ENCODE measurements at regions not wholly inside any gene's neighbourhood (a gene's known extent, or its start where the extent isn't known, plus 50 kb on each side); places are given as distances from the start of the nearest gene placed in this dataset.

DNA sequence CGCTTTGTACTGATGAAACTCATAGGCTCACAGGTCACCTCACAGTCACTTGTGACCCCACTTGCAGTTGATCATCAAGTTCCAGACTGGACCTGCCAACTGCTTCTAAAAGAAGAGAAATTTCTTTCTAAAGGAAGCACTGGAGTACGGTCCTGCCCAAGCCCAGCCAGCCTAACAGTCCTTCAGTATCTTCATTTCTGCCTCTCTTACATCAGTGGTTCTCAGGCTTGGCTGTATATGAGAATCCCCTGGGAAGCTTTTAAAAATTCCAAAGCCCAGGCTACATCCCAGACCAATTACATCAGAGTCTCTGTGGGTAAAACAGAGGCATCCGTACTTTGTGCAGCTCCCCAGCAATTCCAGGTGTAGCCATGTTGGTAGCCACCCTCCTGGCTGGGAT lies 282.1 kb downstream of the NFIB start:
- DNase-seq (ENCODE audit: low spot score): no peak

DNA sequence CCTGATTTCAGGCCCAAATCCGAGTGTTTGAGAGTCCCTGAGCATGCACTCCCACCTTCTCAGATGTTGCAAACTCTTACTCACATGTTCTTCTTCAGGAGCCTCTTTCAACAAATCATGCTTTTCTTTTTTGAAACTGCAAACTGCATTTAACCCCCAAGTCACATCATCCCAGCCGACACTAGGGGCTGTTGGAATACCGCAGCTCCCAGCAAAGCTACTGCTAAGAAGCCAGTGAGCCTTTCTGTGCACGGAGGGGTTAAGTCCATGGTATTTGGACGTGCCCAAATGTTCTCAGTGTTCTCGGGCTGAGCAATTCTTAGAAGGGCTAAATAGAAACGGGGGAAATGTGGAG lies 282.9 kb downstream of the NFIB start:
- no peak for DNase-seq (ENCODE audit: low spot score)

- peak; percentile 30 for DNase-seq (ENCODE audit: low spot score)
These were observed 283.4 kb downstream of the NFIB start for GRCh38 chr9:14030375-14031059.

DNA sequence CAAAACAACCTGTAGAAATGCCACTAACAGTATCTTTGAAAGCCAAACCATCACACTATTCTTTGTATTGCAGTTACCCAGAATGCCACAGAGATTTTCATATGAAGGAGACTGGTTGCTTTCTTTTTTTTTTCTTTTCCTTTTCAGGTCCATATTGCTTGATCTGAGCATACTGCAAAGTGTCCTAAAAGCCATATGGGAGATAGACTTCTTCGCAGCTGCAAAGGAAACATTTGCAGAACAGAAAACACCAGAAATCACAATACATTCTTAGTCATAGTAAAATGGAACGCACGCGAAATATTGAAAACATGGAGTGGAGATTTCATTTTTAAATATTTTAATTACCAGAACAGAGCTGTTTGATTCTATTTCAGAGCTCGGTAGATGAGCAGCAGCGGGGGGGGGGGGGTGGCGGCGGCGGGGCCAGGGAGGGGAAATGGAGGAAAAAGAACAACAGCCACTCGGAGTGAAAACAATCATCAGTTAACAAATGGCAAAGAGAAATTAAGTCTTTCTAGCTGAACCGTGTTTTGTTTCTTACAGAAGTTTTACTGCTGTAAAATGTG lies 284.1 kb downstream of the NFIB start:
- no peak for DNase-seq (ENCODE audit: low spot score)

- DNase-seq (ENCODE audit: low spot score): peak; percentile 30
These were observed 286.7 kb downstream of the NFIB start for GRCh38 chr9:14027116-14027800.

GRCh38 chr9:14025741-14026140 lies 288.2 kb downstream of the NFIB start:
- DNase-seq (ENCODE audit: low spot score): no peak

DNA sequence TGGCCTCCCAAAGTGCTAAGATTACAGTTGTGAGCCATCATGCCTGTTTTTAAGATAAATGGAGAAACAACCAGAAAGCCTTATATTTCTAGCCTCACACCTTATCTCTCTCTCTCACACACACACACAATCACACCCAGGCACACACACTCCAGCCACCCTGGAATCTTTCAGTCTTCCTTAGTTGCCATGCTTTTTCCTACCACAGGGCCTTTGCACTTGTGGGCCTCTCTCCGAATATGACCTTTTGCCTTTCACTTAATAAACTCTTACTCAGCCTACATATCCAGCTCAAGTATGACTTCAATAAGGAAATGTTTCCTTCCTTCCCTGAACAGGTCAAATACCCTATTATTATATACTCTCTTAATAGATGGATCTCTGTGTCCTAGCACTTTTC lies 290.7 kb downstream of the NFIB start:
- DNase-seq (ENCODE audit: low spot score): no peak

DNA sequence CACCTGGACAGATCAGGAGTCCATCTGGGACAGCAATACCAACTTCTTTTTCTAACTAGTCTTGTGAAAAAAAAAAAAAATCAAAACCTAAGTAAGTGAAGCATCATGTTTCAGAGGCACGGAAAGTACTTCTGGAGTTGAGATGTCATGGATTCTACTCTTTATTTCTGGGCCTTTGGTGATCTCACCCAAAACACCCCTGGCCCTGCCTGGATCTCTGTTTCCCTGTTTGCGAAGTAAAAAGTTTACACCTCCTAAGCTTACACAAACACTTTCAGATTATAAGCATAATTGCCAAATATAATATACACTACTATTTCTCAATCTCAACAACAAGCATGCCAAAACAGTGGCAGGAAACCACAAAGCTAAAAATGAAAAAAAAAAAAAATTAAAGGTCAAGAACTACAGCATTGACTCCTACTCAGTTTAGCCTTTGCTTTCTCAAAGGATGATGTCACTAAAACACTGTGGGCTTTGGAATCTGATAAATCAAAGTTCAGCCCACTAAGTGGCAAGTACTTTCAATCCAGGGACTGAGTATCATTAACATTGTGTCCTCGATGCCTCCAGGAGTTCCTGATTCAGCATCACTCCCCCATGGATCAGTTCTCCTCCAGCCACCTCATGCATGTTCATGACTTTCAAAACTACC lies 291.9 kb downstream of the NFIB start:
- DNase-seq (ENCODE audit: low spot score): no peak

DNA sequence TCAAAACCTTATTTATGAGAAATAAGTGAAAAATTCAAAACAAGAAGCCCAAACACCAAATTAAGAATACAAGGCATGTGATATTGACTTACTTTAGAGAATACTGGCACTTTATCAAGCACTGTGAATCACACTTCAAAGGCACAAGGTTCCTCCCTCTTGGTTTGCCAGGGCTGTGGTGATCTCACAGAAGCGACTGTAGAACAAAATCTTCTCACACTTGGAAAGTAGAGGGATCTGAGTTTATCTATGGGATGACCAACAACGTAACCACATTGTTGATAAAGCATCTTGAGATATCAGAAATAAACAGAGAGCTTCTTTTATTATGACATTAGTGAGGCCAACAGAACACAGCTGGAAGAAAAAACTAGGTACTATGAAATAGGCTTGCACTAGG lies 295.9 kb downstream of the NFIB start:
- DNase-seq (ENCODE audit: low spot score): no peak

GRCh38 chr9:14014744-14015143 lies 299.2 kb downstream of the NFIB start:
- no peak for DNase-seq (ENCODE audit: low spot score)

GRCh38 chr9:14014218-14014617 lies 299.7 kb downstream of the NFIB start:
- DNase-seq (ENCODE audit: low spot score): no peak

GRCh38 chr9:14011799-14012560 lies 302.0 kb downstream of the NFIB start:
- DNase-seq (ENCODE audit: low spot score): no peak

GRCh38 chr9:14007190-14007769 lies 306.7 kb downstream of the NFIB start:
- no peak for DNase-seq (ENCODE audit: low spot score)

- no peak for DNase-seq (ENCODE audit: low spot score)
These were observed 307.4 kb downstream of the NFIB start for GRCh38 chr9:14006386-14007187.

DNA sequence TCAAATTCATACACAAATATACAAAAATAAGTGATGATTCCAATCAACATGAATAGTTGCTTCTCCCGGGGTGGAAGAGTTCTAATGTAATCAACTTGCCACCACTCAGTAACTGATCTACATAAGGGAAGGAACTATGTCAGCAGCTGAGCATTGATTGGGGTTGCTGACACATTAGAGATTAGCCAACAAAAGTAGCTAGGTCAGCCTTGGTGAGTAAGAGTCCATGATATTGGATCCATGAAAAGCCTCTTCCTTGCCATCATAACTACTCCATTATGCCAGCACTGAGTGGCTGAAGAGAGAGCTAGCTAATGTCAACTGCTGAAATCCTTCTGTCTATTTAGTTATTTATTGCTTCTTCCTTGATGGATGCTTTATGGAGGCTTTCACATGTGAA lies 309.8 kb downstream of the NFIB start:
- DNase-seq (ENCODE audit: low spot score): no peak

DNA sequence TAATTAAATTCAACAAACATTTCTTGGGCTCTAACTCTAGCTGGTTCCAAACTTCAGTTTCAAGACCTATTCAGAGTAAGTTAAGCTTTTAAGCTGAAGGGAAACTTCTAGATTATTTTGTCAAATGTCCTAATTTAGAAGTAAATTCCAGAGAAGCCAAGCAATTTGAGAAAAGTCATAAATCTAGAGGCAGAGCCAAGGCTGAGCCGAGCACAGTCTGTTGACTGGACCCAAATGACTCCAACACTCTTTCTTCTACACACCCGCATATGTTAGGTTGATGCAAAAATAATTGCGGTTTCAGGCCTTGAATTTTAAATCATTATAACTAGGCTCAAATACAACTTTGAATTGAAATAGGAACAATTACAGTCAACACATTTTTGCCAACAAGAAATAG lies 319.7 kb downstream of the NFIB start:
- DNase-seq (ENCODE audit: low spot score): no peak

GRCh38 chr9:13993632-13994185 lies 320.2 kb downstream of the NFIB start:
- no peak for DNase-seq (ENCODE audit: low spot score)

DNA sequence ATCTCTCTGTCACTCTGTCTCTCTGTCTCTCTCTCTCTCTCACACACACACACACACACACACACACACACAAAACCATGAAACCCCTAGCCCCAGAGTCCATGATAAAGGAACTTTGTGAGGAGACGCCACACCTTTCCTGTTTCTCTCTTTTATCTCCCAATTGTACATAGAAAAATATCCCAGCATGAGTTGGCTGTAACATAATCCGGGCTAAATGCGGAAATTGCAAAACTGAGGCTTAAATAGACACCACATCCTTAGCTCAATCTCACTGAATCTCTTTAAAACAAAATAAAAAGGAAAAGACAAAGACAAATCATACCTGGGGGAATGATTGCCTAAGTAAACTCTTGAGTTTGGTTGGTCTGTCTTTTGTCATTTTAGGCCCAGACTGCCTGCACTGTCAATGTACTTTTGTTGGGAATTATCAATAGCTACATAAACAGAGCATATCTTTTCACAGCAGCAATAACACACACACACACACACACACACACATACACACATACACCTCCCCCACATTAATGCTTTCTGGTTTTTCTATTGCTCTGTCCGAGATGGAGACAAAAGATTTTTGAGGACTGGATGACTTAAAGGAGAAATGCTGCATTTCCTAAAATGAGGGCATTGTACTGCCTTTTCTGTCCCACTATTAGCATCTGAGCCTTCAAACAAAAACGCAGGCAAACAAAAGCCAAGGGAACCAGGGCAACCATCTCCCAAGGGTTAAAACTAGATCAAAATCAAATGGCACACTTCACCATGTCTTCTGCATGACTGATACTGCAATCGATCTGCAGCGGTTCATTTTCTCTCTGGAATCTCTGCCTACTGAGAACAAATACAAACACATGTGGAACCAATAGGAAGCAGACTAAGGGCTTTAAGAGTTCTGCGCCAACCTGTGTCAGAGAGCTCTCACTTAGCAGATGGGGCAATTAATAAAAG lies 321.5 kb downstream of the NFIB start:
- DNase-seq (ENCODE audit: low spot score): no peak

GRCh38 chr9:13991395-13991794 lies 322.5 kb downstream of the NFIB start:
- no peak for DNase-seq (ENCODE audit: low spot score)

DNA sequence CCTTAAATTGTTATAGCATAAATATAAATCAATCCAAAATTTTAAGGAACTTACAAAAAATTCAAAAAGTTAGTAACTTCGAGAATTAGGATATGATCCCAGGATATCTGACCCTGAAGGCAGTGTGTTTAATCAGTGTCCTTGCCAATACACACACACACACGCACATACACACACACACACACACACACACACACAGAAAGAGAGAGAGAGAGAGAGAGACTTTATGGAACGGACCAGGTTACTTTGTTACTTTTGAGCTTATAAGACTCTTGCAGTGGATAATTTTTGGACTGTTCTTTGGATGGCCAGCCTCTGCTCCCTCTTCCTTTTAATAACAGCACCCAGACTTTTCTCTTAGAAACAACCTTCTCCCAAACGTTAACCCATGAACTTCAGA lies 322.9 kb downstream of the NFIB start:
- no peak for DNase-seq (ENCODE audit: low spot score)
